ENCODE measurements at regions not wholly inside any gene's neighbourhood (a gene's known extent, or its start where the extent isn't known, plus 50 kb on each side); places are given as distances from the start of the nearest gene placed in this dataset.

DNA sequence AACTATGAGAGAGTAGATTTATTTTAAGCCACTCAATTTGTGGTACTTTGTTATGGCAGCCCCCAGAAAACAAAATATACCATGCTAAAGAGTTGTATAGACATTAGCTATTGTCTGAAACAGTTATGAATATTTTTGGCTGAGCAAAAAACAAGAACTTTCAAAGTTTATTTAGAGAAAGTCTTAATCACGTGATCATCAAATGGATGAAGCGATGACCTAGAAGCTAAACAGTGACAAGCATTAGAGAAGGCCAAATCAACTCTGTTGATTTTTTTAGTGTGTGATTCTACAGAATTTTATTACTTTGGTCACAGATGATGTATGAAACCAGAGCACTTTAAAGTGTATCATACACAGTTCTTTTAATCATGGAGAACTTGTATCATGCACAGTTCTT lies 1247.9 kb upstream of the MAP3K7 start:
- no peaks in the 10 kb centered on the region for H3K27me3 Mint-ChIP-seq (ENCODE audit: low read depth)
- H3K36me3 Mint-ChIP-seq (ENCODE audit: low read depth), result no peaks in the 10 kb centered on the region
- intact Hi-C loops (cut with micrococcal nuclease), result no loop called here
- no peaks in the 10 kb centered on the region for H3K9me3 Mint-ChIP-seq
- H3K4me3 Mint-ChIP-seq (ENCODE audit: low read depth), result no peak overlapping the region
- no peaks in the 10 kb centered on the region for H3K4me1 Mint-ChIP-seq (ENCODE audit: low read depth)
- no peak overlapping the region for H3K27ac Mint-ChIP-seq
- no peak for DNase-seq (ENCODE audit: low spot score)

DNA sequence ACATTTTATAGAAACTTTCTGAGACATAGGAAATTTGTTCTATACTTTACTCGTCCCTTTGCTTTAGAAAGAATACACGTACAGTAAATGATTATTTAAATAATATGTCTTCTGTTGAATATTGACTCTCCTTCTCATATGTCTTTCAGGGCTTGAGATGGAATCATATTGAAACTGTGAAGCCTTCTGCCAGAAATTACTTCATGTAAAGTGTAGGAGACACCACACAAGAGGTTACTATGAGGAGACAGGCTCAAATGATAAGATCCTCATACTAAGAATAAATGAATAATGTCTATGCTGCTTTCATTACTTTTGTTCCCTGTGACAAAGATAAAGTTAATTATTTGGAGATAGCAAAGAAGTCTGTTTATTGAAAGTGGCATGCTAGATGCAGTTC lies 1240.3 kb upstream of the MAP3K7 start:
- Mint-ChIP-seq H3K9me3 (no peaks in the 10 kb centered on the region), H3K4me1 (ENCODE audit: low read depth) (no peaks in the 10 kb centered on the region), H3K27ac (no peak overlapping the region), H3K27me3 (ENCODE audit: low read depth) (no peaks in the 10 kb centered on the region), H3K4me3 (ENCODE audit: low read depth) (no peak overlapping the region), H3K36me3 (ENCODE audit: low read depth) (no peaks in the 10 kb centered on the region)
- intact Hi-C loops (cut with micrococcal nuclease), result no loop called here
- DNase-seq (ENCODE audit: low spot score), result no peak

DNA sequence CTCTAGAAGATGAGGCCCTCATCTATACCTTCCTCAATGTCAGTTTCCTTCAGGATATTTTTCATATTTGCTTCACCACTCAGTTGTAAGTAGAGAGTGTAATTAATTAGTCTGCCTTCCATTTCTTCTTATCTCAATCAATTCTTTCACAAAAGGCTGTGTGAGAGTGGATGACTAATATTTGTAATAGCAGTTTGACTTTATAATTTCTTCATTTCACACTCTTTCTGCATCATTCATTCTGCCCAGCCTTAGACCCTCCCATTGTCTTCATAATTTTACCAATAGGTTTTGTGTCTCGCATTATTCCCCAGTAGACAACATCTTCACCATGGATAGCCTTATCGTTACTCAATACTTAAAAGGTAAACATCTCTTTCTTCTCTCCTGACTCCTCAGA lies 1239.3 kb upstream of the MAP3K7 start:
- H3K27ac Mint-ChIP-seq, result no peak overlapping the region
- no peak for DNase-seq (ENCODE audit: low spot score)
- no peaks in the 10 kb centered on the region for H3K36me3 Mint-ChIP-seq (ENCODE audit: low read depth)
- no peak overlapping the region for H3K4me3 Mint-ChIP-seq (ENCODE audit: low read depth)
- no peaks in the 10 kb centered on the region for H3K9me3 Mint-ChIP-seq
- intact Hi-C loops (cut with micrococcal nuclease), result no loop called here
- no peaks in the 10 kb centered on the region for H3K4me1 Mint-ChIP-seq (ENCODE audit: low read depth)
- no peaks in the 10 kb centered on the region for H3K27me3 Mint-ChIP-seq (ENCODE audit: low read depth)

DNA sequence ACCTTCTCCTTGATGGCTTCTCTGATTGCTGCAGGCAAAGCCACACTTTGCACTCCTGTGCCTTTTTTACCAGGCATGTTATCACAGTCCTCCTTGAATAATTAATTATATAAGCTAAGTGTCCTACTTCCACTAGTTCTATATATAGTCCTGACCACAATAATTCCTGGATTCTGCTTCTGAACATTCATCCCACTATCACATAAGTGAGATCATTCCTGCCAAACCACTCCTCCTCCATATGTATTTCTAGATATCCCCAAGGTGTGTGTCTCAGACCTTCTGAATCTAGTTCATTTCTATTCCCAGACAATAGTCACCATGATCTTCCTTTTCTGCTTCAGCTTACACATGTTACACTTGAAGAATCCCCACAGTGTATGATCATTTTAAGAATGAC lies 1237.5 kb upstream of the MAP3K7 start:
- intact Hi-C loops (cut with micrococcal nuclease), result no loop called here
- no peak for DNase-seq (ENCODE audit: low spot score)
- no peak overlapping the region for H3K27ac Mint-ChIP-seq
- no peaks in the 10 kb centered on the region for H3K36me3 Mint-ChIP-seq (ENCODE audit: low read depth)
- H3K9me3 Mint-ChIP-seq, result no peaks in the 10 kb centered on the region
- no peaks in the 10 kb centered on the region for H3K4me1 Mint-ChIP-seq (ENCODE audit: low read depth)
- no peak overlapping the region for H3K4me3 Mint-ChIP-seq (ENCODE audit: low read depth)
- H3K27me3 Mint-ChIP-seq (ENCODE audit: low read depth), result no peaks in the 10 kb centered on the region

GRCh38 chr6:91822581-91822980 lies 1235.7 kb upstream of the MAP3K7 start:
- DNase-seq (ENCODE audit: low spot score), result no peak
- no peaks in the 10 kb centered on the region for H3K9me3 Mint-ChIP-seq
- H3K27me3 Mint-ChIP-seq (ENCODE audit: low read depth), result no peaks in the 10 kb centered on the region
- H3K4me3 Mint-ChIP-seq (ENCODE audit: low read depth), result no peak overlapping the region
- H3K27ac Mint-ChIP-seq, result no peak overlapping the region
- intact Hi-C loops (cut with micrococcal nuclease), result no loop called here
- H3K4me1 Mint-ChIP-seq (ENCODE audit: low read depth), result no peaks in the 10 kb centered on the region
- no peaks in the 10 kb centered on the region for H3K36me3 Mint-ChIP-seq (ENCODE audit: low read depth)

DNA sequence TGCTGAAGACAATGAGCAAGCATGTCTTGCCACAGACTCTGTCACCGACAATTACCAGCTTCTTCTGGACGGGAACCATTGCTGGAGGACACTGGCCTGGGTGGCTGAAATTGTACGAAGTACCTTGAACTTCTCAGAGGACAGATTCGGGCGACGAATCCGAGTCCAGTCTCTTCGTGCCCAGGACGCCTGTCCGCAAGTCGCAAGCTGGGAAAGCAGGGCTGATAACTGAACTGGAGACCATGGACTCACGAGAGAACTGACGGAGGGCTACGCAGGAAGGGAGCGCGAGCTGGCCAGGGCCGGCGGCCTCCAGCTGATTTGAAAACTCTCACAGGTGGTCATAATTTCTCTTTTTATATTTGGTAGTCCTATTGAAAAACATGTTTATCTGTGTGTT lies 1229.5 kb upstream of the MAP3K7 start:
- Mint-ChIP-seq H3K4me3 (ENCODE audit: low read depth) (no peak overlapping the region), H3K27ac (no peak overlapping the region), H3K27me3 (ENCODE audit: low read depth) (no peaks in the 10 kb centered on the region), H3K9me3 (no peaks in the 10 kb centered on the region), H3K36me3 (ENCODE audit: low read depth) (no peaks in the 10 kb centered on the region), H3K4me1 (ENCODE audit: low read depth) (no peaks in the 10 kb centered on the region)
- intact Hi-C loops (cut with micrococcal nuclease), result no loop called here
- no peak for DNase-seq (ENCODE audit: low spot score)

DNA sequence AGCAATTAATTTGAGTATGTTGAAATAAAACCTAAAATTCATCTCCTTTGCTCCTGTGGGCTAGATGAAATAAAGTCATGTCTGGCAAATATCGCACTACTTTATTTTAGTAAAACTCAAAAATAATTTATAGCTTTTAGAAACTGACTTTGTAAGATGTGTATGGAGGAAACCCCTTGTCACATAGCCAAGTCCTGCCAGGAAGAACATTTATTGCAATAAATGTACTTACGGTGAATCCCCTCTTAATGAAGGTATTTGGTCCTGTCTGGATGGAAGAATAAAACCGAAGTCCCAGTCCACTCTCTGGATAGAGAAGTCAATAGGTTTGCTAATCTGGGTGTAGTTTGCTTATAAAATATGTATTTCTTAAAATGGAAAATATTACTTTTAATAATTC lies 1226.8 kb upstream of the MAP3K7 start:
- H3K27me3 Mint-ChIP-seq (ENCODE audit: low read depth), result no peaks in the 10 kb centered on the region
- no peak overlapping the region for H3K4me3 Mint-ChIP-seq (ENCODE audit: low read depth)
- no peak overlapping the region for H3K27ac Mint-ChIP-seq
- no peaks in the 10 kb centered on the region for H3K9me3 Mint-ChIP-seq
- H3K36me3 Mint-ChIP-seq (ENCODE audit: low read depth), result no peaks in the 10 kb centered on the region
- intact Hi-C loops (cut with micrococcal nuclease), result no loop called here
- H3K4me1 Mint-ChIP-seq (ENCODE audit: low read depth), result no peaks in the 10 kb centered on the region
- DNase-seq (ENCODE audit: low spot score), result no peak

GRCh38 chr6:91812596-91813274 lies 1225.9 kb upstream of the MAP3K7 start:
- H3K4me1 Mint-ChIP-seq (ENCODE audit: low read depth), result no peaks in the 10 kb centered on the region
- H3K9me3 Mint-ChIP-seq, result no peaks in the 10 kb centered on the region
- H3K27ac Mint-ChIP-seq, result no peak overlapping the region
- DNase-seq (ENCODE audit: low spot score), result no peak
- no peaks in the 10 kb centered on the region for H3K27me3 Mint-ChIP-seq (ENCODE audit: low read depth)
- intact Hi-C loops (cut with micrococcal nuclease), result no loop called here
- H3K36me3 Mint-ChIP-seq (ENCODE audit: low read depth), result no peaks in the 10 kb centered on the region
- no peak overlapping the region for H3K4me3 Mint-ChIP-seq (ENCODE audit: low read depth)

DNA sequence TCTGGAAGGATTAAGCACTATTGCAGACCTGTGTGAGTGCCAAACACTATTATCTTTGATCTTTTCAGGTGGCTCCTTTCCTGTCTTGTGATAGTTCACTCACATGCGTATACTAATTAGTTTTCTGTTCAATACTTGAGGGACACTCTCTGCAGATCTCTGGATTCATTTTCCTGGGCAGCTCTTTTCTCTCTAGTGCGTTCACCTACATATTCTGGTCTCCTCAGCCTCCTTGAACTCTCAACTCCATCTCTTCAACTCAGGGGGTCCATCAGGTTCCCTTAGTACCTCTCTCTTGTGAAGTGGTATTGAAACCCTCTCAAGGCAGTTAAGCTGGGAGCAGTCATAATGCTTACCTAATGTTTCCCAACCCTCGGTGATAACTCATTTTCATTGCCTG lies 1218.1 kb upstream of the MAP3K7 start:
- Mint-ChIP-seq H3K27ac (no peak overlapping the region), H3K36me3 (ENCODE audit: low read depth) (no peaks in the 10 kb centered on the region), H3K4me3 (ENCODE audit: low read depth) (no peak overlapping the region), H3K27me3 (ENCODE audit: low read depth) (no peaks in the 10 kb centered on the region), H3K9me3 (no peaks in the 10 kb centered on the region), H3K4me1 (ENCODE audit: low read depth) (no peaks in the 10 kb centered on the region)
- DNase-seq (ENCODE audit: low spot score), result no peak
- intact Hi-C loops (cut with micrococcal nuclease), result no loop called here

GRCh38 chr6:91802431-91802830 lies 1215.6 kb upstream of the MAP3K7 start:
- Mint-ChIP-seq H3K4me3 (ENCODE audit: low read depth) (no peak overlapping the region), H3K27ac (no peak overlapping the region), H3K4me1 (ENCODE audit: low read depth) (no peaks in the 10 kb centered on the region), H3K9me3 (no peaks in the 10 kb centered on the region), H3K36me3 (ENCODE audit: low read depth) (no peaks in the 10 kb centered on the region), H3K27me3 (ENCODE audit: low read depth) (no peaks in the 10 kb centered on the region)
- intact Hi-C loops (cut with micrococcal nuclease), result no loop called here
- DNase-seq (ENCODE audit: low spot score), result no peak

- intact Hi-C loops (cut with micrococcal nuclease), result no loop called here
- Mint-ChIP-seq H3K4me1 (ENCODE audit: low read depth) (no peaks in the 10 kb centered on the region), H3K9me3 (no peaks in the 10 kb centered on the region), H3K36me3 (ENCODE audit: low read depth) (no peaks in the 10 kb centered on the region), H3K27me3 (ENCODE audit: low read depth) (no peaks in the 10 kb centered on the region), H3K4me3 (ENCODE audit: low read depth) (no peak overlapping the region), H3K27ac (no peak overlapping the region)
- DNase-seq (ENCODE audit: low spot score), result no peak
These were observed 1209.7 kb upstream of the MAP3K7 start for GRCh38 chr6:91796603-91797002.

- peaks cover 13% of the 10 kb centered on the region for H3K9me3 Mint-ChIP-seq
- no peak overlapping the region for H3K4me3 Mint-ChIP-seq (ENCODE audit: low read depth)
- intact Hi-C loops (cut with micrococcal nuclease), result no loop called here
- H3K36me3 Mint-ChIP-seq (ENCODE audit: low read depth), result no peaks in the 10 kb centered on the region
- no peaks in the 10 kb centered on the region for H3K27me3 Mint-ChIP-seq (ENCODE audit: low read depth)
- H3K4me1 Mint-ChIP-seq (ENCODE audit: low read depth), result no peaks in the 10 kb centered on the region
- H3K27ac Mint-ChIP-seq, result no peak overlapping the region
- no peak for DNase-seq (ENCODE audit: low spot score)
These were observed 1201.6 kb upstream of the MAP3K7 start for GRCh38 chr6:91788501-91788900.

DNA sequence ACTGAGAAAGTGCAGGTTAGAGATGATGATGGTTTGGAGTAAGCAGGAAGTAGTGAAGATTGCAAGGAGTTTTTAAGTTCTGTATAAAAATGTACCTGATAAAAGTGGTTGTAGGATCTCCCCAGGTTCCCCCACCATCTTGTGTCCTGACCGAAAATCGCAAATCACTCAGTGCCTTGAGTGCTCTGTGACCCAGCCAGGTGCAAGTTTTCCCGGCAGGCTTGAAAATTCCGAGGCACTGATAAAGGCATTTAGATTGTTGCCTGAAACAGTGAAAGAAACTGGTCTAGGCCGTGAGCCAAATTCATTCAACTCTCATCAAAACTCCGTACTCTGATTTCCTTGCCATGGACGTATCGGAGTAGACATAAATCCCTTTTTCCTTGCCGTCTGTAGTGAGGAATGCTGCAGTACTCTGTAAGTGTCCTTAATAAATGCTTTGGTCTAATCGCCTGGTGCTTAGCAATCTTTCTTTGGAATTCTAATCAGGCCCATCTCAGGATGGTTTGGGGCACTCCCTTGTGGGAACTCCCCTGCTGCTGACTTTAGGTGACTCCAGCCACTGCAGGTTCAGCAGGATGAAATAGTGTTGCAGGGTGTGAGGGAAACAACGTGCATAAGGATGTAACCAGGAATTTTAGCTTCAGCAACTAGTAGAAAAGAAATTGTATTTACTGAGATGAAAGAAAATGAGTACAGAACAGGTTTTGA lies 1199.8 kb upstream of the MAP3K7 start:
- no peak overlapping the region for H3K4me3 Mint-ChIP-seq (ENCODE audit: low read depth)
- H3K4me1 Mint-ChIP-seq (ENCODE audit: low read depth), result no peaks in the 10 kb centered on the region
- intact Hi-C loops (cut with micrococcal nuclease), result no loop called here
- no peak for DNase-seq (ENCODE audit: low spot score)
- H3K27ac Mint-ChIP-seq, result no peak overlapping the region
- H3K36me3 Mint-ChIP-seq (ENCODE audit: low read depth), result no peaks in the 10 kb centered on the region
- no peaks in the 10 kb centered on the region for H3K27me3 Mint-ChIP-seq (ENCODE audit: low read depth)
- H3K9me3 Mint-ChIP-seq, result peaks cover 13% of the 10 kb centered on the region

Measured in activated T-helper 2 cell treated with anti-CD3 and anti-CD28 coated beads, Interferon-gamma antibody, Interleukin-2, Interleukin-4, amounts not matched to agents 10 μg/mL and 5 μg/mL and 100 μg/mL, durations not matched to agents 14 hours and 24 hours and 36 hours (primary cell).